ENCODE measurements at regions not wholly inside any gene's neighbourhood (a gene's known extent, or its start where the extent isn't known, plus 50 kb on each side); places are given as distances from the start of the nearest gene placed in this dataset.
"Not testable (repeated sequence)": the region's sequence is repeated elsewhere in the genome, so short reads cannot be mapped to it uniquely, and the experiment has no call there.

GRCh38 chr12:27861428-27862167 lies 81.6 kb upstream of the MANSC4 start:
- no peak for TF ChIP-seq POLR2A (IDR thresholded peaks at IDR 0.05)
- TF ChIP-seq CTCF (IDR thresholded peaks at IDR 0.05), result no peak
- ATAC-seq (no peak), DNase-seq (no peak)
- Histone ChIP-seq H3K4me1 (no peaks in the 10 kb centered on the region), H3K27ac (no peak overlapping the region), H3K9me3 (no peaks in the 10 kb centered on the region), H3K27me3 (no peaks in the 10 kb centered on the region), H3K36me3 (no peaks in the 10 kb centered on the region), H3K4me3 (no peak overlapping the region)
- 64% methylated on average over 8 of the region's 8 CpGs for WGBS (ENCODE audit: insufficient coverage, low coverage, low lambda C conversion rate, missing lambda C conversion rate)
- intact Hi-C loops (cut with DNase I), result no loop called here

- intact Hi-C loops (cut with DNase I), result no loop called here
- 95% methylated on average over 3 of the region's 4 CpGs for WGBS (ENCODE audit: insufficient coverage, low coverage, low lambda C conversion rate, missing lambda C conversion rate)
Measured at GRCh38 chr12:27859648-27860047, 79.6 kb upstream of the MANSC4 start.

GRCh38 chr12:27857006-27857405 lies 77.0 kb upstream of the MANSC4 start:
- intact Hi-C loops (cut with DNase I); DNase-seq; H3K4me1 ChIP-seq; H3K27ac ChIP-seq; H3K9me3 ChIP-seq; ATAC-seq; H3K27me3 ChIP-seq; H3K4me3 ChIP-seq; H3K36me3 ChIP-seq: not testable (repeated sequence)

More at GRCh38 chr12:27859648-27860047, 79.6 kb upstream of the MANSC4 start:
- no peak for TF ChIP-seq POLR2A (IDR thresholded peaks at IDR 0.05)
- TF ChIP-seq CTCF (IDR thresholded peaks at IDR 0.05), result no peak
- Histone ChIP-seq H3K27me3 (no peaks in the 10 kb centered on the region), H3K36me3 (no peaks in the 10 kb centered on the region), H3K27ac (no peak overlapping the region), H3K4me3 (no peak overlapping the region), H3K9me3 (no peaks in the 10 kb centered on the region), H3K4me1 (no peaks in the 10 kb centered on the region)
- DNase-seq, result no peak
- no peak for ATAC-seq

GRCh38 chr12:27852742-27853141 lies 72.7 kb upstream of the MANSC4 start:
- H3K9me3 ChIP-seq, result no peaks in the 10 kb centered on the region
- H3K4me3 ChIP-seq, result no peak overlapping the region
- H3K27me3 ChIP-seq, result no peaks in the 10 kb centered on the region
- DNase-seq (no peak), ATAC-seq (no peak)
- H3K36me3 ChIP-seq, result no peaks in the 10 kb centered on the region
- no peak for TF ChIP-seq POLR2A (IDR thresholded peaks at IDR 0.05)
- TF ChIP-seq CTCF (IDR thresholded peaks at IDR 0.05), result no peak
- no peaks in the 10 kb centered on the region for H3K4me1 ChIP-seq
- H3K27ac ChIP-seq, result no peak overlapping the region
- intact Hi-C loops (cut with DNase I), result no loop called here
- WGBS (ENCODE audit: insufficient coverage, low coverage, low lambda C conversion rate, missing lambda C conversion rate), result 66% methylated on average over 2 of the region's 3 CpGs

Data from right lobe of liver (tissue), 6 donors.